K562 (cell line): ENCODE measurements at regions not wholly inside any gene's neighbourhood (a gene's known extent, or its start where the extent isn't known, plus 50 kb on each side); places are given as distances from the start of the nearest gene placed in this dataset.

ENCODE experiments used
- ATAC-seq: fragments of 200-7000 bp; cut with Tn5 transposase; 3 replicates; pipeline ENCODE4 v1.9.1; 2020; ENCODE audit warnings: moderate library complexity
- BruUV-seq: library from RNA; stranded (reverse); fragments of 400-500 nt; replicated peaks from 2 replicates; lab custom pipeline; 2021; lab: Mats Ljungman, UMichigan
- CTCF ChIA-PET: fragments of 300-600 bp; formaldehyde crosslinking; extraction: SDS; loops from one replicate; lab custom pipeline; 2021; ENCODE audit warnings: low intra/inter-chr PET ratio; lab: Yijun Ruan, JAX
- POLR2A ChIA-PET: fragments of 300-600, 350-650 bp; sonication (Branson Sonifier 250); formaldehyde crosslinking; extraction: SDS; loops from one replicate; lab custom pipeline; 2021; ENCODE audit warnings: antibody characterized with exemption, inconsistent platforms; lab: Yijun Ruan, JAX
- DNase-seq, 4 experiments: peaks; one replicate each; pipeline versions ENCODE4 v3.0.0 to v3.0.0-alpha.2; 2011 to 2018; ENCODE audit warnings: low spot score in 3 of 4, mixed read lengths in 3 of 4; ENCODE audit errors: extremely low read depth in 1 of 4
- FAIRE-seq: peaks from 2 replicates; lab custom pipeline; 2011; peaks lifted over from hg19 to GRCh38; lab: Jason Lieb, UNC
- H2AFZ ChIP-seq: 2 replicates; pipeline ENCODE4 v1.6.0; 2011; ENCODE audit warnings: low read depth, low read length, control low read depth, inconsistent platforms
- H3K27ac ChIP-seq: fragments of 200-600 bp; 3 replicates; pipeline ENCODE4 v1.8.0; 2011; ENCODE audit warnings: low read depth, mild to moderate bottlenecking, control low read depth, inconsistent platforms, low read length, moderate library complexity, mixed read lengths; ENCODE audit errors: extremely low read depth
- H3K27me3 ChIP-seq, 2 experiments: fragments of 300-600 bp in 1 of 2; 2 replicates in 1 of 2; 3 replicates in 1 of 2; pipeline versions ENCODE4 v1.6.0 to v1.8.0; 2011; ENCODE audit warnings: inconsistent platforms in 2 of 2, low read length in 2 of 2, mild to moderate bottlenecking in 1 of 2, mixed read lengths in 1 of 2, moderate library complexity in 1 of 2; ENCODE audit not compliant: control insufficient read depth in 2 of 2, insufficient read depth in 2 of 2
- H3K36me3 ChIP-seq: fragments of 300-600 bp; 3 replicates; pipeline ENCODE4 v1.8.0; 2011; ENCODE audit warnings: mild to moderate bottlenecking, low read length, inconsistent platforms; ENCODE audit not compliant: control insufficient read depth, insufficient read depth
- H3K4me1 ChIP-seq, 2 experiments: fragments of 200-600 bp in 1 of 2; replicated peaks in 1 of 2; 2 replicates in 1 of 2; 3 replicates in 1 of 2; pipeline versions ENCODE4 v1.5.1 to v1.8.0; 2011; ENCODE audit warnings: inconsistent platforms in 2 of 2, low read length in 2 of 2, mild to moderate bottlenecking in 1 of 2, mixed read lengths in 1 of 2, moderate library complexity in 1 of 2; ENCODE audit not compliant: control insufficient read depth in 2 of 2, insufficient read depth in 2 of 2
- H3K4me2 ChIP-seq: 2 replicates; pipeline ENCODE4 v1.6.1; 2011; ENCODE audit warnings: low read length, control low read depth, inconsistent platforms, mixed read lengths; ENCODE audit not compliant: insufficient read depth
- H3K4me3 ChIP-seq: fragments of 200-600 bp; sonication (generic), shearing (Covaris generic); 2 replicates; pipeline ENCODE4 v1.5.1; 2016; ENCODE audit warnings: control low read depth, inconsistent platforms
- H3K79me2 ChIP-seq: fragments of 200-600 bp; 3 replicates; pipeline ENCODE4 v1.8.0; 2011; ENCODE audit warnings: low read length, inconsistent platforms; ENCODE audit not compliant: control insufficient read depth, insufficient read depth
- H3K9ac ChIP-seq, 2 experiments: 2 replicates each; pipeline versions ENCODE4 v1.6.0 to v1.6.1; 2011; ENCODE audit warnings: low read depth in 2 of 2, low read length in 2 of 2, control low read depth in 1 of 2, inconsistent platforms in 1 of 2, mild to moderate bottlenecking in 1 of 2, mixed read lengths in 1 of 2; ENCODE audit not compliant: insufficient read depth in 1 of 2
- H3K9me1 ChIP-seq: one replicate; pipeline ENCODE4 v1.6.0; 2011; ENCODE audit warnings: inconsistent platforms, mild to moderate bottlenecking, low read length, moderate library complexity; ENCODE audit not compliant: control insufficient read depth, insufficient read depth
- H3K9me3 ChIP-seq: replicated peaks from 2 replicates; pipeline ENCODE4 v1.5.1; 2011; ENCODE audit warnings: low read depth, low read length, inconsistent platforms; ENCODE audit not compliant: control insufficient read depth, insufficient read depth
- H4K20me1 ChIP-seq: replicated peaks from 2 replicates; pipeline ENCODE4 v1.6.1; 2011; ENCODE audit warnings: low read length, inconsistent platforms, mixed read lengths; ENCODE audit not compliant: control insufficient read depth, insufficient read depth
- ETV5 ChIP-seq: sonication (generic); formaldehyde crosslinking; IDR thresholded peaks from 2 replicates; pipeline ENCODE4 v1.4.0; 2020; ENCODE audit warnings: low read depth, mild to moderate bottlenecking, missing genetic modification reagents
- HINFP ChIP-seq: fragments of 450-650 bp; conservative IDR thresholded peaks from 2 replicates; pipeline ENCODE4 v1.6.1; 2016; ENCODE audit warnings: missing genetic modification characterization, low read depth, mild to moderate bottlenecking, control low read depth, missing compliant biosample characterization
- NONO ChIP-seq, 2 experiments: fragments of 200-400 bp in 1 of 2; fragments of 450-650 bp in 1 of 2; formaldehyde crosslinking in 1 of 2; IDR thresholded peaks; 2 replicates each; pipeline ENCODE4 v1.6.1; 2017; ENCODE audit warnings: low read depth in 2 of 2, mild to moderate bottlenecking in 2 of 2, moderate library complexity in 2 of 2, low read length in 1 of 2
- NRF1 ChIP-seq, 2 experiments: fragments of 450-650 bp; IDR thresholded peaks in 1 of 2; conservative IDR thresholded peaks in 1 of 2; 2 replicates each; pipeline ENCODE4 v1.6.1; 2014; ENCODE audit warnings: mild to moderate bottlenecking in 2 of 2
- ZKSCAN3 ChIP-seq: fragments of 250-450 bp; sonication (Bioruptor Pico); IDR thresholded peaks from 2 replicates; pipeline ENCODE4 v1.4.0; 2020
- ZNF668 ChIP-seq: fragments of 250-450 bp; sonication (Bioruptor Pico); IDR thresholded peaks from 2 replicates; pipeline ENCODE4 v1.8.0; 2022; ENCODE audit warnings: mild to moderate bottlenecking, inconsistent platforms
- ZNF780A ChIP-seq: fragments of 250-450 bp; sonication (Bioruptor Pico); IDR thresholded peaks from 2 replicates; pipeline ENCODE4 v1.5.0; 2021; ENCODE audit warnings: mild to moderate bottlenecking
- WGBS: fragments of 100-300 bp; shearing (Covaris generic); methylation state at CpG from one replicate; pipeline ENCODE4 v1.1.6; 2016; ENCODE audit warnings: low coverage, mixed read lengths; ENCODE audit not compliant: insufficient coverage; ENCODE audit errors: missing lambda C conversion rate; 5-methylcytosine and 5-hydroxymethylcytosine counted together
- in situ Hi-C: fragments of 300-500 bp; cut with MboI; formaldehyde crosslinking; loops from 4 replicates; pipeline ENCODE4 v1.15.0; 2018; ENCODE audit warnings: inconsistent platforms, mixed read lengths
- intact Hi-C: fragments of 100-400 bp; cut with micrococcal nuclease; formaldehyde crosslinking; loops from 2 replicates; pipeline ENCODE4 v1.14.2; 2022
- TF ChIP-seq, protein P1 (sequence below), 3 experiments: fragments of 200-800 bp in 1 of 3; fragments of 250-450 bp in 1 of 3; fragments of 450-650 bp in 1 of 3; sonication (Bioruptor Pico) in 1 of 3; sonication (Bioruptor generic) in 1 of 3; formaldehyde crosslinking in 1 of 3; IDR thresholded peaks; 2 replicates each; pipeline versions ENCODE4 v1.6.1 to v1.8.0; 2016 to 2022; ENCODE audit warnings: mild to moderate bottlenecking in 2 of 3, missing genetic modification characterization in 2 of 3, missing compliant biosample characterization in 1 of 3, moderate library complexity in 1 of 3
- TF ChIP-seq, protein P2 (sequence below): sonication (generic); formaldehyde crosslinking; IDR thresholded peaks from 2 replicates; pipeline ENCODE4 v1.8.0; 2022; ENCODE audit warnings: missing genetic modification reagents, mild to moderate bottlenecking, borderline replicate concordance
- TF ChIP-seq, protein P3 (sequence below): sonication (generic); formaldehyde crosslinking; IDR thresholded peaks from 2 replicates; pipeline ENCODE4 v1.8.0; 2023; ENCODE audit warnings: mild to moderate bottlenecking, missing genetic modification reagents

- CTCF ChIA-PET: no interaction called here
- POLR2A ChIA-PET: no interaction called here
- TF ChIP-seq ETV5 (CRISPR knock-in tag): no peak
- TF ChIP-seq ZNF668 (CRISPR knock-in tag): no peak
- no peak for TF ChIP-seq NRF1 (conservative IDR thresholded peaks at IDR 0.05 in 1 of 2, IDR thresholded peaks at IDR 0.05 in 1 of 2)
- TF ChIP-seq, protein P1, sequence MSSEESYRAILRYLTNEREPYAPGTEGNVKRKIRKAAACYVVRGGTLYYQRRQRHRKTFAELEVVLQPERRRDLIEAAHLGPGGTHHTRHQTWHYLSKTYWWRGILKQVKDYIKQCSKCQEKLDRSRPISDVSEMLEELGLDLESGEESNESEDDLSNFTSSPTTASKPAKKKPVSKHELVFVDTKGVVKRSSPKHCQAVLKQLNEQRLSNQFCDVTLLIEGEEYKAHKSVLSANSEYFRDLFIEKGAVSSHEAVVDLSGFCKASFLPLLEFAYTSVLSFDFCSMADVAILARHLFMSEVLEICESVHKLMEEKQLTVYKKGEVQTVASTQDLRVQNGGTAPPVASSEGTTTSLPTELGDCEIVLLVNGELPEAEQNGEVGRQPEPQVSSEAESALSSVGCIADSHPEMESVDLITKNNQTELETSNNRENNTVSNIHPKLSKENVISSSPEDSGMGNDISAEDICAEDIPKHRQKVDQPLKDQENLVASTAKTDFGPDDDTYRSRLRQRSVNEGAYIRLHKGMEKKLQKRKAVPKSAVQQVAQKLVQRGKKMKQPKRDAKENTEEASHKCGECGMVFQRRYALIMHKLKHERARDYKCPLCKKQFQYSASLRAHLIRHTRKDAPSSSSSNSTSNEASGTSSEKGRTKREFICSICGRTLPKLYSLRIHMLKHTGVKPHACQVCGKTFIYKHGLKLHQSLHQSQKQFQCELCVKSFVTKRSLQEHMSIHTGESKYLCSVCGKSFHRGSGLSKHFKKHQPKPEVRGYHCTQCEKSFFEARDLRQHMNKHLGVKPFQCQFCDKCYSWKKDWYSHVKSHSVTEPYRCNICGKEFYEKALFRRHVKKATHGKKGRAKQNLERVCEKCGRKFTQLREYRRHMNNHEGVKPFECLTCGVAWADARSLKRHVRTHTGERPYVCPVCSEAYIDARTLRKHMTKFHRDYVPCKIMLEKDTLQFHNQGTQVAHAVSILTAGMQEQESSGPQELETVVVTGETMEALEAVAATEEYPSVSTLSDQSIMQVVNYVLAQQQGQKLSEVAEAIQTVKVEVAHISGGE (CRISPR knock-in tag; IDR thresholded peaks at IDR 0.05): no peak
- TF ChIP-seq, protein P2, sequence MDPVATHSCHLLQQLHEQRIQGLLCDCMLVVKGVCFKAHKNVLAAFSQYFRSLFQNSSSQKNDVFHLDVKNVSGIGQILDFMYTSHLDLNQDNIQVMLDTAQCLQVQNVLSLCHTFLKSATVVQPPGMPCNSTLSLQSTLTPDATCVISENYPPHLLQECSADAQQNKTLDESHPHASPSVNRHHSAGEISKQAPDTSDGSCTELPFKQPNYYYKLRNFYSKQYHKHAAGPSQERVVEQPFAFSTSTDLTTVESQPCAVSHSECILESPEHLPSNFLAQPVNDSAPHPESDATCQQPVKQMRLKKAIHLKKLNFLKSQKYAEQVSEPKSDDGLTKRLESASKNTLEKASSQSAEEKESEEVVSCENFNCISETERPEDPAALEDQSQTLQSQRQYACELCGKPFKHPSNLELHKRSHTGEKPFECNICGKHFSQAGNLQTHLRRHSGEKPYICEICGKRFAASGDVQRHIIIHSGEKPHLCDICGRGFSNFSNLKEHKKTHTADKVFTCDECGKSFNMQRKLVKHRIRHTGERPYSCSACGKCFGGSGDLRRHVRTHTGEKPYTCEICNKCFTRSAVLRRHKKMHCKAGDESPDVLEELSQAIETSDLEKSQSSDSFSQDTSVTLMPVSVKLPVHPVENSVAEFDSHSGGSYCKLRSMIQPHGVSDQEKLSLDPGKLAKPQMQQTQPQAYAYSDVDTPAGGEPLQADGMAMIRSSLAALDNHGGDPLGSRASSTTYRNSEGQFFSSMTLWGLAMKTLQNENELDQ (CRISPR knock-in tag): no peak
- no peak for TF ChIP-seq ZNF780A (CRISPR knock-in tag)
- TF ChIP-seq, protein P3, sequence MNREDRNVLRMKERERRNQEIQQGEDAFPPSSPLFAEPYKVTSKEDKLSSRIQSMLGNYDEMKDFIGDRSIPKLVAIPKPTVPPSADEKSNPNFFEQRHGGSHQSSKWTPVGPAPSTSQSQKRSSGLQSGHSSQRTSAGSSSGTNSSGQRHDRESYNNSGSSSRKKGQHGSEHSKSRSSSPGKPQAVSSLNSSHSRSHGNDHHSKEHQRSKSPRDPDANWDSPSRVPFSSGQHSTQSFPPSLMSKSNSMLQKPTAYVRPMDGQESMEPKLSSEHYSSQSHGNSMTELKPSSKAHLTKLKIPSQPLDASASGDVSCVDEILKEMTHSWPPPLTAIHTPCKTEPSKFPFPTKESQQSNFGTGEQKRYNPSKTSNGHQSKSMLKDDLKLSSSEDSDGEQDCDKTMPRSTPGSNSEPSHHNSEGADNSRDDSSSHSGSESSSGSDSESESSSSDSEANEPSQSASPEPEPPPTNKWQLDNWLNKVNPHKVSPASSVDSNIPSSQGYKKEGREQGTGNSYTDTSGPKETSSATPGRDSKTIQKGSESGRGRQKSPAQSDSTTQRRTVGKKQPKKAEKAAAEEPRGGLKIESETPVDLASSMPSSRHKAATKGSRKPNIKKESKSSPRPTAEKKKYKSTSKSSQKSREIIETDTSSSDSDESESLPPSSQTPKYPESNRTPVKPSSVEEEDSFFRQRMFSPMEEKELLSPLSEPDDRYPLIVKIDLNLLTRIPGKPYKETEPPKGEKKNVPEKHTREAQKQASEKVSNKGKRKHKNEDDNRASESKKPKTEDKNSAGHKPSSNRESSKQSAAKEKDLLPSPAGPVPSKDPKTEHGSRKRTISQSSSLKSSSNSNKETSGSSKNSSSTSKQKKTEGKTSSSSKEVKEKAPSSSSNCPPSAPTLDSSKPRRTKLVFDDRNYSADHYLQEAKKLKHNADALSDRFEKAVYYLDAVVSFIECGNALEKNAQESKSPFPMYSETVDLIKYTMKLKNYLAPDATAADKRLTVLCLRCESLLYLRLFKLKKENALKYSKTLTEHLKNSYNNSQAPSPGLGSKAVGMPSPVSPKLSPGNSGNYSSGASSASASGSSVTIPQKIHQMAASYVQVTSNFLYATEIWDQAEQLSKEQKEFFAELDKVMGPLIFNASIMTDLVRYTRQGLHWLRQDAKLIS (CRISPR knock-in tag): no peak
- no peak for TF ChIP-seq NONO (IDR thresholded peaks at IDR 0.05; ENCODE audit: low read depth in 2 of 2, low read length in 1 of 2)
- no peak for TF ChIP-seq HINFP (tag)
- TF ChIP-seq ZKSCAN3 (CRISPR knock-in tag): no peak
These were observed 248.9 kb upstream of the TMEM132C start for GRCh38 chr12:128018067-128018466.

More at GRCh38 chr12:128018067-128018466, 248.9 kb upstream of the TMEM132C start:
- WGBS: 2% methylated on average over 9 of the region's 10 CpGs
- no peaks in the 10 kb centered on the region for H3K9me3 ChIP-seq
- no peaks in the 10 kb centered on the region for H3K36me3 ChIP-seq
- no peak overlapping the region for H3K4me2 ChIP-seq
- intact Hi-C loops (no loop called here), in situ Hi-C loops (no loop called here)
- no peaks in the 10 kb centered on the region for H3K9me1 ChIP-seq
- no peaks in the 10 kb centered on the region for H3K4me1 ChIP-seq
- H3K9ac ChIP-seq: no peak overlapping the region
- ATAC-seq: no peak
- FAIRE-seq: no peak
- DNase-seq: no peak
- no peak overlapping the region for H3K4me3 ChIP-seq
- H3K79me2 ChIP-seq: no peaks in the 10 kb centered on the region
- no peak overlapping the region for H3K27ac ChIP-seq
- no TSS peak for BruUV-seq
- no peak overlapping the region for H2AFZ ChIP-seq
- H4K20me1 ChIP-seq: no peaks in the 10 kb centered on the region
- H3K27me3 ChIP-seq: no peaks in the 10 kb centered on the region
